H9 (cell line): ENCODE measurements at regions not wholly inside any gene's neighbourhood (a gene's known extent, or its start where the extent isn't known, plus 50 kb on each side); places are given as distances from the start of the nearest gene placed in this dataset.

Experiments used
- DNase-seq: peaks from one replicate; pipeline ENCODE4 v3.0.0-alpha.2; 2017
- H2AFZ ChIP-seq: one replicate; pipeline ENCODE4 v1.6.1; 2013; ENCODE audit warnings: mild to moderate bottlenecking, low read length, control low read depth, moderate library complexity
- H2AK5ac ChIP-seq: 2 replicates; pipeline ENCODE4 v1.6.1; 2013; ENCODE audit warnings: low read length, control low read depth, mixed read lengths; ENCODE audit not compliant: insufficient read length
- H2BK120ac ChIP-seq: one replicate; pipeline ENCODE4 v1.6.1; 2013; ENCODE audit warnings: low read depth, mild to moderate bottlenecking, low read length, control low read depth, inconsistent platforms; ENCODE audit not compliant: poor library complexity, severe bottlenecking
- H2BK12ac ChIP-seq: 2 replicates; pipeline ENCODE4 v1.6.1; 2013; ENCODE audit warnings: low read length, control low read depth, mixed read lengths, low read depth; ENCODE audit not compliant: insufficient read length
- H2BK15ac ChIP-seq: 2 replicates; pipeline ENCODE4 v1.6.1; 2013; ENCODE audit warnings: low read depth, low read length, control low read depth
- H2BK20ac ChIP-seq: one replicate; pipeline ENCODE4 v1.6.1; 2013; ENCODE audit warnings: low read depth, mild to moderate bottlenecking, low read length, control low read depth, inconsistent platforms; ENCODE audit not compliant: poor library complexity, severe bottlenecking
- H2BK5ac ChIP-seq: 2 replicates; pipeline ENCODE4 v1.6.1; 2013; ENCODE audit warnings: low read length, control low read depth, mixed read lengths; ENCODE audit not compliant: insufficient read length
- H3K14ac ChIP-seq: 2 replicates; pipeline ENCODE4 v1.6.1; 2013; ENCODE audit warnings: low read length, control low read depth; ENCODE audit not compliant: insufficient read depth
- H3K18ac ChIP-seq: 2 replicates; pipeline ENCODE4 v1.6.1; 2013; ENCODE audit warnings: low read depth, mild to moderate bottlenecking, mixed read lengths, low read length, control low read depth; ENCODE audit not compliant: insufficient read length
- H3K23ac ChIP-seq: 2 replicates; pipeline ENCODE4 v1.6.1; 2013; ENCODE audit warnings: low read length, control low read depth, mixed read lengths, low read depth; ENCODE audit not compliant: insufficient read length
- H3K23me2 ChIP-seq: 2 replicates; pipeline ENCODE4 v1.6.1; 2013; ENCODE audit warnings: low read depth, mild to moderate bottlenecking, mixed read lengths, low read length, control low read depth; ENCODE audit not compliant: insufficient read length, poor library complexity, severe bottlenecking
- H3K27ac ChIP-seq: 2 replicates; pipeline ENCODE4 v1.5.1; 2013; ENCODE audit warnings: low read length, control low read depth, mixed read lengths, low read depth; ENCODE audit not compliant: insufficient read length
- H3K27me3 ChIP-seq: 2 replicates; pipeline ENCODE4 v1.6.1; 2013; ENCODE audit warnings: low read length, control low read depth, inconsistent platforms; ENCODE audit not compliant: insufficient read depth
- H3K4ac ChIP-seq: 2 replicates; pipeline ENCODE4 v1.6.1; 2013; ENCODE audit warnings: low read depth, mild to moderate bottlenecking, control low read depth, inconsistent platforms, low read length, moderate library complexity
- H3K4me1 ChIP-seq: 2 replicates; pipeline ENCODE4 v1.6.1; 2013; ENCODE audit warnings: low read length, control low read depth, inconsistent platforms; ENCODE audit not compliant: insufficient read depth
- H3K4me2 ChIP-seq: 2 replicates; pipeline ENCODE4 v1.6.1; 2013; ENCODE audit warnings: low read length, control low read depth, mixed read lengths; ENCODE audit not compliant: insufficient read length, insufficient read depth
- H3K56ac ChIP-seq: 2 replicates; pipeline ENCODE4 v1.6.1; 2013; ENCODE audit warnings: low read depth, mild to moderate bottlenecking, mixed read lengths, low read length, control low read depth; ENCODE audit not compliant: insufficient read length
- H3K79me1 ChIP-seq: 2 replicates; pipeline ENCODE4 v1.6.1; 2013; ENCODE audit warnings: low read depth, mild to moderate bottlenecking, moderate library complexity, low read length, control low read depth, inconsistent platforms; ENCODE audit not compliant: insufficient read depth, poor library complexity, severe bottlenecking
- H3K79me2 ChIP-seq: 2 replicates; pipeline ENCODE4 v1.6.1; 2013; ENCODE audit warnings: low read length, control low read depth, inconsistent platforms; ENCODE audit not compliant: insufficient read depth
- H3K9ac ChIP-seq: 2 replicates; pipeline ENCODE4 v1.6.1; 2013; ENCODE audit warnings: low read length, control low read depth, mixed read lengths; ENCODE audit not compliant: insufficient read length; ENCODE audit errors: extremely low read depth
- H3K9me3 ChIP-seq: one replicate; pipeline ENCODE4 v1.6.1; 2013; ENCODE audit warnings: low read depth, low read length, inconsistent platforms; ENCODE audit not compliant: control insufficient read depth
- H3T11ph ChIP-seq: one replicate; pipeline ENCODE4 v1.6.1; 2013; ENCODE audit warnings: mild to moderate bottlenecking, low read length, control low read depth, inconsistent platforms
- H4K20me1 ChIP-seq: one replicate; pipeline ENCODE4 v1.6.1; 2013; ENCODE audit not compliant: control insufficient read depth, insufficient read length, insufficient read depth
- H4K5ac ChIP-seq: 2 replicates; pipeline ENCODE4 v1.6.1; 2013; ENCODE audit warnings: low read depth, mild to moderate bottlenecking, mixed read lengths, low read length, control low read depth; ENCODE audit not compliant: insufficient read length
- H4K8ac ChIP-seq: replicated peaks from 2 replicates; pipeline ENCODE4 v1.6.1; 2013; ENCODE audit warnings: low read length, control low read depth, mixed read lengths, low read depth; ENCODE audit not compliant: insufficient read length
- H4K91ac ChIP-seq: 2 replicates; pipeline ENCODE4 v1.6.1; 2013; ENCODE audit warnings: low read depth, mild to moderate bottlenecking, moderate library complexity, mixed read lengths, low read length, control low read depth; ENCODE audit not compliant: insufficient read length
- H3K27ac Mint-ChIP-seq, 3 experiments: 2 replicates in 2 of 3; 3 replicates in 1 of 3; pipeline ENCODE4 v1.8.0; 2020 to 2021; ENCODE audit warnings: mixed read lengths in 3 of 3, mild to moderate bottlenecking in 1 of 3, moderate library complexity in 1 of 3
- H3K27me3 Mint-ChIP-seq: 2 replicates; pipeline ENCODE4 v1.8.0; 2021; ENCODE audit warnings: low read depth, mild to moderate bottlenecking, moderate library complexity, mixed read lengths
- H3K36me3 Mint-ChIP-seq, 3 experiments: 2 replicates in 2 of 3; 3 replicates in 1 of 3; pipeline ENCODE4 v1.8.0; 2020 to 2021; ENCODE audit warnings: low read depth in 3 of 3, mixed read lengths in 3 of 3; ENCODE audit not compliant: insufficient read depth in 1 of 3
- H3K4me1 Mint-ChIP-seq, 2 experiments: 2 replicates each; pipeline ENCODE4 v1.8.0; 2020; ENCODE audit warnings: mixed read lengths in 2 of 2
- H3K4me3 Mint-ChIP-seq, 2 experiments: 2 replicates in 1 of 2; 3 replicates in 1 of 2; pipeline ENCODE4 v1.8.0; 2020 to 2021; ENCODE audit warnings: mild to moderate bottlenecking in 2 of 2, mixed read lengths in 2 of 2, moderate library complexity in 1 of 2
- H3K9me3 Mint-ChIP-seq, 2 experiments: 2 replicates in 1 of 2; 3 replicates in 1 of 2; pipeline ENCODE4 v1.8.0; 2020; ENCODE audit warnings: mild to moderate bottlenecking in 2 of 2, mixed read lengths in 2 of 2, moderate library complexity in 1 of 2
- TF ChIP-seq, protein P1 (sequence below): fragments of 200-600 bp; sonication (generic); conservative IDR thresholded peaks from 3 replicates; pipeline ENCODE4 v1.8.0; 2021; ENCODE audit warnings: antibody characterized with exemption, mild to moderate bottlenecking

DNA sequence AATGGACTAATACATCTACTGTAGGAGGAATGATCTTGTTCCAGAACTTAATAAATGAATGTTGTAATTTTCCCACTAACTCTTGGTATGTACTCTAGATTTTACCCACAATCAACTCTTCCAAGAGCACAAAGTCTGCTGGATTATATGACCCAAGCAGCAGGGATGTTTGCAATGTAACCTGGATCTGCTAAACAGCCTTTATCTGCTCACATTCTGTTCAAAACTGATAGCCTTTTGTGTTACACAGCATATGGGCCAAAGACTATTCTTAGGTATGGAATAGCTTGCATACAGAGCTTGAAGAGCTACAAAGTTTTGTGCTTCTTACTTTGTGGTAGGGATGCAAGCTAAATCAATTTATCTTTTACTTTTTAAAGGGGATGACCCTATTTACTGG is 213.7 kb upstream of the DCN start:
- H3K4me3 Mint-ChIP-seq = no peak overlapping the region
- no peak overlapping the region for H3K4ac ChIP-seq
- no peak for DNase-seq
- H2BK20ac ChIP-seq = no peak overlapping the region
- no peak overlapping the region for H3K23ac ChIP-seq
- H3T11ph ChIP-seq = no peak overlapping the region
- no peaks in the 10 kb centered on the region for H3K27me3 ChIP-seq
- H3K23me2 ChIP-seq = no peaks in the 10 kb centered on the region
- peaks cover 18 to 26% (median 20%) of the 10 kb centered on the region in 3 experiments for H3K36me3 Mint-ChIP-seq
- no peak overlapping the region for H4K91ac ChIP-seq
- H3K27ac ChIP-seq = no peak overlapping the region
- no peak overlapping the region for H3K56ac ChIP-seq
- H4K5ac ChIP-seq = no peak overlapping the region
- no peaks in the 10 kb centered on the region for H4K20me1 ChIP-seq
- no peak overlapping the region for H2BK12ac ChIP-seq
- TF ChIP-seq, protein P1, sequence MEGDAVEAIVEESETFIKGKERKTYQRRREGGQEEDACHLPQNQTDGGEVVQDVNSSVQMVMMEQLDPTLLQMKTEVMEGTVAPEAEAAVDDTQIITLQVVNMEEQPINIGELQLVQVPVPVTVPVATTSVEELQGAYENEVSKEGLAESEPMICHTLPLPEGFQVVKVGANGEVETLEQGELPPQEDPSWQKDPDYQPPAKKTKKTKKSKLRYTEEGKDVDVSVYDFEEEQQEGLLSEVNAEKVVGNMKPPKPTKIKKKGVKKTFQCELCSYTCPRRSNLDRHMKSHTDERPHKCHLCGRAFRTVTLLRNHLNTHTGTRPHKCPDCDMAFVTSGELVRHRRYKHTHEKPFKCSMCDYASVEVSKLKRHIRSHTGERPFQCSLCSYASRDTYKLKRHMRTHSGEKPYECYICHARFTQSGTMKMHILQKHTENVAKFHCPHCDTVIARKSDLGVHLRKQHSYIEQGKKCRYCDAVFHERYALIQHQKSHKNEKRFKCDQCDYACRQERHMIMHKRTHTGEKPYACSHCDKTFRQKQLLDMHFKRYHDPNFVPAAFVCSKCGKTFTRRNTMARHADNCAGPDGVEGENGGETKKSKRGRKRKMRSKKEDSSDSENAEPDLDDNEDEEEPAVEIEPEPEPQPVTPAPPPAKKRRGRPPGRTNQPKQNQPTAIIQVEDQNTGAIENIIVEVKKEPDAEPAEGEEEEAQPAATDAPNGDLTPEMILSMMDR = no peak
- no peak overlapping the region for H3K14ac ChIP-seq
- no peaks in the 10 kb centered on the region for H3K4me1 ChIP-seq
- H3K27ac Mint-ChIP-seq = no peak overlapping the region
- no peak overlapping the region for H2BK5ac ChIP-seq
- H3K27me3 Mint-ChIP-seq = no peaks in the 10 kb centered on the region
- no peak overlapping the region for H2BK15ac ChIP-seq
- H3K79me2 ChIP-seq = no peaks in the 10 kb centered on the region
- no peaks in the 10 kb centered on the region for H3K9me3 ChIP-seq
- no peak overlapping the region for H3K4me2 ChIP-seq
- H3K4me1 Mint-ChIP-seq = 0 out of 4 replicates have a peak, but pooled peaks cover 0 to 4% of the 10 kb centered on the region in 2 experiments
- H3K9ac ChIP-seq = no peak overlapping the region
- H3K9me3 Mint-ChIP-seq = peaks cover 25 to 28% of the 10 kb centered on the region in 2 experiments; a peak in 4 of 5 replicates
- H4K8ac ChIP-seq = no peak overlapping the region
- H3K79me1 ChIP-seq = no peaks in the 10 kb centered on the region
- no peak overlapping the region for H2BK120ac ChIP-seq
- H2AFZ ChIP-seq = no peak overlapping the region
- no peak overlapping the region for H2AK5ac ChIP-seq
- no peak overlapping the region for H3K18ac ChIP-seq
